ENCODE measurements at regions not wholly inside any gene's neighbourhood (a gene's known extent, or its start where the extent isn't known, plus 50 kb on each side); places are given as distances from the start of the nearest gene placed in this dataset.

- no peak for DNase-seq (ENCODE audit: low spot score)
Measured at GRCh38 chr16:63239065-63239570, 1202.9 kb upstream of the CDH8 start.

GRCh38 chr16:63230421-63231040, 1194.3 kb upstream of the CDH8 start:
- DNase-seq (ENCODE audit: low spot score), result no peak

GRCh38 chr16:63228259-63228658, 1192.0 kb upstream of the CDH8 start:
- no peak for DNase-seq (ENCODE audit: low spot score)

- no peak for DNase-seq (ENCODE audit: low spot score)
Measured at GRCh38 chr16:63223851-63224250, 1187.6 kb upstream of the CDH8 start.

- no peak for DNase-seq (ENCODE audit: low spot score)
Measured at GRCh38 chr16:63216696-63217423, 1180.6 kb upstream of the CDH8 start.

- no peak for DNase-seq (ENCODE audit: low spot score)
Measured at GRCh38 chr16:63201851-63202250, 1165.6 kb upstream of the CDH8 start.

- no peak for DNase-seq (ENCODE audit: low spot score)
Measured at GRCh38 chr16:63200940-63201339, 1164.7 kb upstream of the CDH8 start.

- no peak for DNase-seq (ENCODE audit: low spot score)
Measured at GRCh38 chr16:63195336-63195735, 1159.1 kb upstream of the CDH8 start.

- no peak for DNase-seq (ENCODE audit: low spot score)
Measured at GRCh38 chr16:63192980-63193379, 1156.7 kb upstream of the CDH8 start.

- no peak for DNase-seq (ENCODE audit: low spot score)
Measured at GRCh38 chr16:63188086-63188771, 1152.0 kb upstream of the CDH8 start.

GRCh38 chr16:63187638-63188037, 1151.4 kb upstream of the CDH8 start:
- DNase-seq (ENCODE audit: low spot score), result no peak

- no peak for DNase-seq (ENCODE audit: low spot score)
Measured at GRCh38 chr16:63185235-63185780, 1149.1 kb upstream of the CDH8 start.

GRCh38 chr16:63183743-63184142, 1147.5 kb upstream of the CDH8 start:
- no peak for DNase-seq (ENCODE audit: low spot score)

- no peak for DNase-seq (ENCODE audit: low spot score)
Measured at GRCh38 chr16:63175313-63175712, 1139.1 kb upstream of the CDH8 start.

- DNase-seq (ENCODE audit: low spot score), result no peak
Measured at GRCh38 chr16:63174801-63175200, 1138.6 kb upstream of the CDH8 start.

- no peak for DNase-seq (ENCODE audit: low spot score)
Measured at GRCh38 chr16:63171545-63171944, 1135.3 kb upstream of the CDH8 start.

- no peak for DNase-seq (ENCODE audit: low spot score)
Measured at GRCh38 chr16:63169100-63169499, 1132.9 kb upstream of the CDH8 start.

GRCh38 chr16:63157818-63158217, 1121.6 kb upstream of the CDH8 start:
- DNase-seq (ENCODE audit: low spot score), result no peak

- no peak for DNase-seq (ENCODE audit: low spot score)
Measured at GRCh38 chr16:63146251-63146650, 1110.0 kb upstream of the CDH8 start.

GRCh38 chr16:63145411-63145810, 1109.2 kb upstream of the CDH8 start:
- no peak for DNase-seq (ENCODE audit: low spot score)

- DNase-seq (ENCODE audit: low spot score), result no peak
Measured at GRCh38 chr16:63135069-63135468, 1098.8 kb upstream of the CDH8 start.

GRCh38 chr16:63131503-63131902, 1095.3 kb upstream of the CDH8 start:
- no peak for DNase-seq (ENCODE audit: low spot score)

- no peak for DNase-seq (ENCODE audit: low spot score)
Measured at GRCh38 chr16:63130942-63131341, 1094.7 kb upstream of the CDH8 start.

All from hematopoietic multipotent progenitor cell treated with erythropoietin and hydrocortisone succinate and interleukin-3 and kit ligand, for 17 days (in vitro differentiated cells).